GM19239 (cell line): ENCODE measurements at regions not wholly inside any gene's neighbourhood (a gene's known extent, or its start where the extent isn't known, plus 50 kb on each side); places are given as distances from the start of the nearest gene placed in this dataset.

Source experiments
- DNase-seq: peaks from one replicate; pipeline ENCODE4 v3.0.0; 2011; ENCODE audit warnings: low spot score; ENCODE audit not compliant: insufficient read length
- FAIRE-seq: peaks from 2 replicates; lab custom pipeline; 2011; peaks lifted over from hg19 to GRCh38; lab: Jason Lieb, UNC

GRCh38 chr3:99543796-99544195 is 94.6 kb upstream of the COL8A1 start:
- DNase-seq (no peak), FAIRE-seq (no peak)

GRCh38 chr3:99542767-99543518 is 95.5 kb upstream of the COL8A1 start:
- DNase-seq (no peak), FAIRE-seq (peak; percentile 31)

DNA sequence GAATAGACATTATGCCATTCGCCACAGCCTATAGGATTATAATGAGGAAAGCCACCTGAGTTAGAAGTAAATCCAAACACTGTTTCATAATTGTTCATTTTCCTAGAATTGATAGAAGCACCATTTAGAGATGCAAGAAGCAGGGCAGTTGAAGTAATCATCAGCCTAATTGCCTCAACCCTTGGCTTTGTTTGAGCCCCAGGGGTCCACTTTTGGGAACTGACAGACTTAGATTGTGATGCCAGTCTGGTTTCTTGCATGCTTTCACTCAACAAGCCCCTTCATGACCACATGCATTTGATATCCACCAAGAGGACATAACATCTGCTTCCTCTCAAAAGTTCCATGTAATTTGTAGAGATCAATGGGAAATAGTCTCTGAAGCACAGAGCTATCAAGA is 97.2 kb upstream of the COL8A1 start:
- no peak for FAIRE-seq
- DNase-seq = no peak

DNA sequence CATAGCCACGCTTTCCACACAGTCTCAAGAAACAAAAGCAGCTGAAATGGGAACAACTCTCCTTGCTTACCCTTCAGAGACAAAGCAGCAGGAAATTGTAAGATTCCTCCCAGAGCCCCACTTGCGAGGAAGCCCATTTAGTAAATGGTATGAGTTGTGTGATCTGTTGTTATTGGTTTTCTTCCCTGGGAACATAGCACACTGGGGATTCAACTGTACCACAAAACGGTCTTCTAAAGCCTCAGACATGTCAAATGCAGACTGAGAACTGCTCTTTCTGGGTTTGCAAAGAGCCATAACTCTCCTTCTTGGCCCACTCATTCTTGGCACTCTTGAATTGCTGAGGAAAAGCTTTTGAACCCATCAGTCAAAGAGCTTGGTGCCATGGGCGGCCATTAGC is 101.0 kb upstream of the COL8A1 start:
- no peak for DNase-seq
- FAIRE-seq = no peak

DNA sequence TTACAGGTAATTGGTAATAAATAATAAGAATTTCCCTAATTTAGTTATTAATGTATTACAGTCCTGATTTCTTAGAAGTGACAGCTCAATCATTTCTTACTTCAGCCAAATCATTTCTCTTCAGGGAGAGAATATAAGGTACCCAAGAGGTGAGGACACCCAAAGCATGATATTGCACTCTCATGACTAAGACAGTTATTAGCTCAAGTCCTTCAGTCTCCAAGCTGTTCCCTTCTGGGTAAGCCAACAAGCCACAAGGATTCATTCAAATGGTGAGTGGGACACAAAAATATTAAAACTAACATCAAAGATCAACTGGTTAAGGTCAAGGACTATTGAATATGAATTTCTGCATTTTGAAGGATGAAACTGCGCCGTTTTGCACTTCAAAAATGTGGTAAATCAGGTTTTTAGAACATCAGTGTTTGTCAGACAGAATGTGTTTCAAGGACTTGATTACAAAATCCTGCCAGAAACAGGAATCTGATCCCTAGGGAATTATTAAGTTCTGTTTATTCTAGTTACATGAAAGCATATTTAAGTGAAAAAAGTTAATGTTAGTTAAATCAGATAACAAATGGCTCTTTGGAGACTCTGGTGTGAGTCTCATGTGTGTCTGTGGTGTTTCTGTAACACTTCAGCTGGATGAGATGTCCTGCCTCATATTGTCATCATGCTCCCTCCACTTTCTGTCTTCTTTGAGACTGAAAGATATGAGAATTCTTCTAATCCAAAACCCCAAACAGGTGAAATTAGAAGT is 101.7 kb upstream of the COL8A1 start:
- FAIRE-seq (no peak), DNase-seq (no peak)

DNA sequence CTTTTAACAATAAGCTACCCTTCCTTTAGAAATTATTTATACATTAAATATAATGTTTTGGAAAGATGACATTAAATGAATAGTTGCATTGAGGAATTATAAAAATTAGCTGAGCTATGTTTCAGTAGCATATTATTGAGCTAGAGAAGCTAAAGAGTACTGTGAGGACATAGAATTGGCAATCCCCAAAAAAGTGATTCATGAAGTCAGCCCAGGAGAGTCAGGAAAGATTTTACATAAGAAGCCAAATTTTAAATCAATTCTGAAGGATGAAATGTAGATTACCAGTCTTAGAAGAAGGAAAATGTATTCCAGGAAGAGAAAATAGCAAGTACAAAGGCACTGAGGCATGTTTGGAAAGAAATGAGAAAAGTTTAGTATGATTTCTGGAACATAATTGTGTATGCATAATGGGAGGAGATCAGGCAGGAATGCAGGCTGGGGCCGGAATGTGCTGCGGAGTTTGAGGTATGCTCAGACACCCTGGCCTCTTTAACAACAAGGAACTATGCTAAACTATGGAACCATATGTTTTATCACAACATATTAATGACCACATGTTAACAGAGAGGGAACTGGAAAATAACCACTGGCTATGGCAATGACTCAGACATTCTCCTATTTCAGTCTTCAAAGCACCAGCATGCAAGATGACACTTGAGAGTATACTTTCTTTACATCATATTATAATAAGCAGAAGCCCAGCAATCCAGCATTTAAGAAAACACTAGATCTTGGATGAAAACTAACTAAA is 103.3 kb upstream of the COL8A1 start:
- DNase-seq (no peak), FAIRE-seq (no peak)

- FAIRE-seq = peak; percentile 69
- no peak for DNase-seq
Measured at GRCh38 chr3:99532246-99532645, 106.1 kb upstream of the COL8A1 start.

- no peak for FAIRE-seq
- DNase-seq = no peak
Measured at GRCh38 chr3:99529265-99529664, 109.1 kb upstream of the COL8A1 start.

DNA sequence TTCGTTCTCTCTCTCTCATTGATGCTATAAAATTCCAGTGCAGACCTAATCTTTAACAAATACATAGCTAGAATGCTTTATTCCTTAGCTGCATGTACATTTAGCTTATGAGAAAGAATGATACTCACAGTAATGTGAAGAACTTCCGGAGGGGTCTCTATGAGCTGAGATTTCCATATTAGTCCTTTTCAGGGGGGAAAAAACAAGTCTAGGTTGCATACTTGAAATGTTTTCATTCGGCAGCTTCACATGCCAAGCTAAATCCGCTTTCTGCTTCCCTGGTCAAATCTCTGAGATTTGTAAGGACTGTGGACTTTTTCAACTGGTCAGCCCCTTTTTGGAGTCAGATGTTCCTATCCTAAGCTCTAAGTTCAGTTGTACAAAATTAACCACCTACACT is 111.5 kb upstream of the COL8A1 start:
- FAIRE-seq = no peak
- no peak for DNase-seq

DNA sequence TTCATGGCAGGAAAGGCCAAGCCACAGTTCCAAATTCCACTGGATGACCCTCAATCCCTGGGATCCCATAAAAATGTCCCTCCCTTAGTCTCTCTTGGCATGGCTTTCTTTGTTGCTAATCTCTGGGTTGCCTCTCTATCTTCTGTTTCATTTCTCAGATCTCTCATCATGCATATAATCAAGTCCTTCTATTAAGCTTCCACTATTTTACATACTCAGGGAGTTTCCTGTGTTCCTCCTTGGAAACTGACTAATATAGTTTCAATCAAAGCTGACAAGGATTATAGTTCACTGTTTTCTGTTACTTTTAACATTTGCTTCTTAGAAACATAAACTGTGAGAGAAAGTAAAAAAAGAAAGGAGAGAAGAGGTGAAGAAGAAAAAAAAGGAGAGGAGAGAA is 113.8 kb upstream of the COL8A1 start:
- FAIRE-seq (no peak), DNase-seq (no peak)

GRCh38 chr3:99523431-99524127 is 114.8 kb upstream of the COL8A1 start:
- DNase-seq (no peak), FAIRE-seq (no peak)

GRCh38 chr3:99522147-99522546 is 116.2 kb upstream of the COL8A1 start:
- no peak for FAIRE-seq
- DNase-seq = no peak

DNA sequence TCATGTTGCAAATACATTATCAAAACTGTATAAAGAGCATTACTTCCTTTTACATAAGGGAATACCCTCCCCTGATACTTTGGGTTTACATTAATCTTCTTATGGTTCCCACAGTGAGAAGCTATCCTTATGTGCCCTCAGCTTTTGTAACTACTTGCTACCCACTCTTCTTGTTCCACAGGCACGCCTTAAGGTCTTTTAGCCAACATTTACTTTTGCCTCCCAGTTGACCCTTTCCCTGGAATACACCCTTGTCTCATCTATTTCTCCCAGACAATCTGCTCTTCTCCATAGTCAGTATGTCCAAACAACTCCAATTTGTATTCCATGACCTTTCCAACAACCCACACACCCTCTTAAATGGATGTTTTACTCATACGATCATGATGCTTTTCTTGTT is 116.8 kb upstream of the COL8A1 start:
- no peak for FAIRE-seq

GRCh38 chr3:99520513-99520912 is 117.9 kb upstream of the COL8A1 start:
- DNase-seq (no peak), FAIRE-seq (no peak)

More for the DNA sequence above, 116.8 kb upstream of the COL8A1 start:
- DNase-seq = no peak

GRCh38 chr3:99516936-99517335 is 121.5 kb upstream of the COL8A1 start:
- FAIRE-seq (no peak), DNase-seq (no peak)

GRCh38 chr3:99515891-99516290 is 122.5 kb upstream of the COL8A1 start:
- no peak for FAIRE-seq
- DNase-seq = no peak

GRCh38 chr3:99509224-99509623 is 129.2 kb upstream of the COL8A1 start:
- FAIRE-seq = no peak
- DNase-seq = no peak

DNA sequence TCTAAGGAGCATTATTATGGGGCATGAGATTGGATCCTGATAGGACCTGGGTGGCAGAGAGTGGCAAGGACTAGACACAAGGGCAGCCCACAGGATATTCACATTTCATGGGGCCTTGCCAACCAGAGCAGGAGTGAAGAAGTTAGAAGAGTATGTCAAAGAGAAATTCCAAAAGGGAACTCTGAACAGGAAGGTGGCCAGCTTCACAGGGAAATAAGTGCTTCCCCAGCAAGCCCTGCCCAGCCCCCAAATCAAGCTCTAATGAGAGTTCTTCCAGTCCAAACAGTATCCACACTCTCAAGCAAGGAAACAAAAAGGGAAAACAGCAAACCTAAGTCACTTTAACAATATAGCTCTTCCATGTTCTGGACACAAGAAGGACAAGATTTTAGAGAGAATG is 130.2 kb upstream of the COL8A1 start:
- no peak for FAIRE-seq
- no peak for DNase-seq

DNA sequence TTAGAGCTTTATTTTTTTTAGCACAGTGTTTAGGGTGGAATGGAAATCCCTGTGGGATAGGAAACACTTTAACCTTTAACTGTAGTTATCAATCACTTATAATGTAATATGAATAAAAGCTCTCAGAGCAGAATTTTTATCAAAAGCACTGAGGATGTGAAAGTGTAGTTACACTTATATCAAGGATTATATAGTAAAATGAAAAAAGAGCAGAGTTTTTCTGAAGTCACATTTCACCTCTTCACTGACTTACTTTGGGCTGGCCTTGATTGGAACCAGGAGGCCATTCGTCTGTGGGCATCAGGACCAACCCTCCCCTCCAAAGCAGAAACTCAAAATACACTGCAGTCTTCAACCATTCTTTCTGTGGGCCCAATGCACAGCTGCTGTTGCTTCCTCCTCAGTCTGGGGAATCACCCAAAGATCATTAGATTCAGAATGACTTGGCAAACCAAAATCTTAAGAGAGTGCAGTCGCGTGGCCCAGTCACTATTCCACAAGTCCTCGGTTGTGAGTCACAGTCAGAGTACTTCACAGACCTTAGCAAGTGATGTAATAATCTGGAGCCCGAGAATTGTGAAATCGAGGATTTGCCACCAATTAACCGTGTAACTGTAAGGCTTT is 132.6 kb upstream of the COL8A1 start:
- FAIRE-seq = peak; percentile 95
- DNase-seq = peak; percentile 25

- FAIRE-seq = no peak
- DNase-seq = no peak
Measured at GRCh38 chr3:99505200-99505599, 133.2 kb upstream of the COL8A1 start.
